NCI-H1092 (cell line): ENCODE measurements at regions not wholly inside any gene's neighbourhood (a gene's known extent, or its start where the extent isn't known, plus 50 kb on each side); places are given as distances from the start of the nearest gene placed in this dataset.
"Not testable (repeated sequence)": the region's sequence is repeated elsewhere in the genome, so short reads cannot be mapped to it uniquely, and the experiment has no call there.

Source experiments
- DNase-seq: peaks from one replicate; lab custom pipeline; 2025; lab: John Stamatoyannopoulos, UW

GRCh38 chr12:27133022-27133590 is 50.7 kb upstream of the C12orf71 start:
- no peak for DNase-seq

- DNase-seq = no peak
Measured at GRCh38 chr12:27140478-27140969, 58.1 kb upstream of the C12orf71 start.

GRCh38 chr12:27142101-27142721 is 59.8 kb upstream of the C12orf71 start:
- peak; percentile 24 for DNase-seq

GRCh38 chr12:27143256-27144069 is 61.1 kb upstream of the C12orf71 start:
- no peak for DNase-seq

DNA sequence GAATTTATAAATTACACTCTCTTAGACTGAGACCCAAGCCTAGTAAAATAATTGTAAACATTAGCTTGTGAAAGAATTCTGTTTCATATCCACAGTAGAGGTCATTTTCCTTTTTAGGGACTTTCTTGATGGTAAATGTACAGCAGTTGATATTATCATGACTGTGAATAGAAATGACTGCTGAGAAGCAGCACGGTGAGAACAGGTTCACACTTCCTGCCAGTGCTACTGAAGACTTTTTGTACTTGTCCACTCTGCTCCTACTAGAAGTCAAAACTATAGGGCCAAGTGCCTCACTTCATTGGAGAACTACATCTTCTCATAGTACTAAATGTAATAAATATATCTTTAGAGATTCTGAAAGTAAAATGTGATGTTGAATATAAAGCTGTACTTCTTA is 63.3 kb upstream of the C12orf71 start:
- not testable (repeated sequence) for DNase-seq

DNA sequence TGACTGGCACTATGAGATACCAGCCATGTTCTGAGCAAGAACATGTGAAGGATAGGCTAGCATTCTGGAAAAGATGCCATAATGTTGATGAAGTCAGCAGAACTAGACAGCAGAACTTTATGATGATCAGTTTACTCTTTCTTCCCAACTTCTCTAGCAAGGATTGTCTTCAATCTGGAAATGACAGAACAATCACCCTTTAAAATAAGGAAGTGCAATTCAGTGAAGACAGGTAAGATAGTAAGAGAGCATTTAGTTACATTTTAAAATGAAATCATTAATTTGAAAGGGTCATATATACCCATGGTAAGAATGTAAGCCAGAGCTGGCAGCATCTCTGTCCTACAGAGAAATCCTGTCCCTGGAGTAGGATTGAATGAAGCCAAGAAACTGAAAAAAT is 66.0 kb upstream of the C12orf71 start:
- DNase-seq = no peak

GRCh38 chr12:27148791-27149190 is 66.4 kb upstream of the C12orf71 start:
- no peak for DNase-seq

GRCh38 chr12:27151479-27151878 is 69.1 kb upstream of the C12orf71 start:
- no peak for DNase-seq

DNA sequence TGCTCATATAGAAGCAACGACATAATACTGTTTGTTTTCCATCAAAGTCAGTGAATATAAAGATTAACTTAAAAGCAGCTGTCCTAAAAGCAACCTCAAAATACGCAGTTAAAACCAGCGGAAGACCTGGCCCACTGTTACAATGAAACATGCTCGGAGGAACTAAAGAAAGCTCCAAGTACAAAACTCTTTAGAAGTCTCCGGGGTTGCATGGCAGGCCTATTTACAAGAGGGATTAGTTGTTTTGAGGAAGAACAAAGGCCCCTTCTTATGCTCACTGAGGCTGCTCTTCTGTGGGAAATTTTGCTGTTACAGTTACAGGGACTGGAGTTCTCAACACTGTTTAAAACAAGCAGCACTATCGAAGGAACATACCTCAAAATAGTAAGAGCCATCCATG is 75.9 kb upstream of the C12orf71 start:
- DNase-seq = no peak

GRCh38 chr12:27161458-27162228 is 79.3 kb upstream of the C12orf71 start:
- no peak for DNase-seq

- DNase-seq = no peak
Measured at GRCh38 chr12:27162229-27162537, 79.8 kb upstream of the C12orf71 start.

DNA sequence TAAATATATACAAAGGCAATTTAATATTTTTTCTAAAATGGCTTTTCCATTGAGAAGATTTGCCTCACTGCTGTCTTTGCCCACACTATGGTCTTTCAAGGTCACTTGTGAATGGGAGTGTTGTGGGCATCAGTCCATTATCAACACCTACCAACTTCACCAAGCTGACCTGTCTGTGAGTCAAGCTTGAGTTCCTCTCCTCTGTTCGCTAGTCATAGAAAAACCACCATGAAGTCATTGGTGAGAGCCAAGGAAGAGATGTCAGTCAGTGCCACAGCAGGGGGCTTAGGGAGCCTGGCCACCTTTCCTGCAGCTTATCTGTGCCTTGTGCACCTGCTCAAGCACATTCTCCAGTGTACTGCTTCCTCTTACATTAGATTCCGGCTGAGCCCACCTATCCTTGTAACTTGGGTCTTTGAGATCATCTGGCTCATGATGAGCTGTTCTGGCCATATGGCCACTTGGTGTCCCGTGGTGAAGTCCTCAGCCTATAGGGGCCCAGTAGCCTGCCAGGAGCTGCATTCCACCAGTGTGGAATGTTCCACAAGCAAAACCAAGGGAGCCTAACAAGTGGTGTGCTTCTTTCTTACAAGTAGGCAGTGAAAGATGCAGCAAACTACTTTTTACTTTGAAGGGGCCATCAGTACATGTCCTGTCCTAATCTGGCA is 80.8 kb upstream of the C12orf71 start:
- no peak for DNase-seq

DNA sequence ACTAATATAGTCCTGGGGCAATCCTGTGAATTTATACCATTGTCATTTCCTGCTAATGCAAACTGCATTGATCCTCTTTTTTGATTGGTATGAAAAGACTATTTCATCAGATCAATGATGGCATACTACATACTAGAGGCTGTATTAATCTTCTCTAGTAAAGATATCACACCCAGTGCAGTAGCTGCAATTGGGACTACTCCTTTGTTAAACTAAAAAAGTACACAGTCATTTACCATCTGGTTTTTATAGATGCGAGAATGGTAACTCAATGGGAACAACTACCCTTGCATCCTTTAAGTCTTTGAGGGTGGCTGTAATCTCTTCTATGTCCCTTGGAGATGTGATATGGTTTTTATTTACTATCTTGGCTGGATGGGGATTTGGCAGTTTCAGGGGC is 80.2 kb upstream of the STK38L start:
- DNase-seq = no peak

GRCh38 chr12:27164330-27165040 is 79.6 kb upstream of the STK38L start:
- DNase-seq = no peak

DNA sequence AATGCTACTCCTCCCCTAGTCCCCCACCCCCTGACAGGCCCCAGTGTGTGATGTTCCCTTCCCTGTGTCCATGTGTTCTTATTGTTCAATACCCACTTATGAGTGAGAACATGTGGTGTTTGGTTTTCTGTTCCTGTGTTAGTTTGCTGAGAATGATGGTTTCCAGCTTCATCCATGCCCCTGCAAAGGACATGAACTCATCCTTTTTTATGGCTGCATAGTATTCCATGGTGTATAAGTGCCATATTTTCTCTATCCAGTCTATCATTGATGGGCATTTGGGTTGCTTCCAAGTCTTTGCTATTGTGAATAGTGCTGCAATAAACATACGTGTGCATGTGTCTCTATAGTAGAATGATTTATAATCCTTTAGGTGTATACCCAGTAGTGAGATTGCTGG is 78.1 kb upstream of the STK38L start:
- DNase-seq = not testable (repeated sequence)

- DNase-seq = not testable (repeated sequence)
Measured at GRCh38 chr12:27171494-27171893, 72.6 kb upstream of the STK38L start.

DNA sequence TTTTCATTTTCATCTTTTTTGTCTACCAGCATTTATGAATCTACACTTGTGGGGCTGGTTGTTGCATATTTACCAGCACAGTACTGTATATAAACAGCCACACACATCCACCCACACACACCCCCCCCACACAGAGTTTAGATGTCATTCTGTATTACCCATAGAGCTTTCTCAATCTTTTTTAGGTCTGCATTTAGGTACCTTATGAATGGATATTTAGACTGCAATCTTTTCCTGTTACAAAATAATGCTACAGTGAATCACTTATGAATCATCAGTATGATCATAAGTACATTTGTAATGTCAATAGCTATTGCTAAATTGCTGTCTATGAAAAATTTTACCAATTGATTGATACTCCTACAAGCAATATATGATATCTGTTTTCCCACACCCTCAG is 67.3 kb upstream of the STK38L start:
- no peak for DNase-seq

DNA sequence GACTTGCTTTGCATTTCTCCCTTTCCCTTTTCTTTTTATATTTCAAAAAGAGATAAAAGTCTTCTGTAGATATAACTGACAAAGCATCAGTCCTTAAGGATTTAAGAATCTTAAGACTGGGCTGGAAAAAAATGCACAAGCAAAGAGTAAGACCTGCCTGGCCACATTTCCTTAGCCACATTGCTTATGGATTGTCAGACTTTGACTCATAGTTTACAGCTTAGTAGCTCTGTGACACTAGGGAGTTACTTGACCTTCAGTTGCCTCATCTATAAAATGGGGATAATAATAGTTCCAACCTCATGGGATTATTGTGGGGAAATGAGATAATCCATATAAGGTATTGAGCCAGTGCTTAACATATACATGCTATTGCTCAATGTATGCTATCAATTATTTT is 66.4 kb upstream of the STK38L start:
- no peak for DNase-seq

GRCh38 chr12:27178255-27178654 is 65.8 kb upstream of the STK38L start:
- no peak for DNase-seq

DNA sequence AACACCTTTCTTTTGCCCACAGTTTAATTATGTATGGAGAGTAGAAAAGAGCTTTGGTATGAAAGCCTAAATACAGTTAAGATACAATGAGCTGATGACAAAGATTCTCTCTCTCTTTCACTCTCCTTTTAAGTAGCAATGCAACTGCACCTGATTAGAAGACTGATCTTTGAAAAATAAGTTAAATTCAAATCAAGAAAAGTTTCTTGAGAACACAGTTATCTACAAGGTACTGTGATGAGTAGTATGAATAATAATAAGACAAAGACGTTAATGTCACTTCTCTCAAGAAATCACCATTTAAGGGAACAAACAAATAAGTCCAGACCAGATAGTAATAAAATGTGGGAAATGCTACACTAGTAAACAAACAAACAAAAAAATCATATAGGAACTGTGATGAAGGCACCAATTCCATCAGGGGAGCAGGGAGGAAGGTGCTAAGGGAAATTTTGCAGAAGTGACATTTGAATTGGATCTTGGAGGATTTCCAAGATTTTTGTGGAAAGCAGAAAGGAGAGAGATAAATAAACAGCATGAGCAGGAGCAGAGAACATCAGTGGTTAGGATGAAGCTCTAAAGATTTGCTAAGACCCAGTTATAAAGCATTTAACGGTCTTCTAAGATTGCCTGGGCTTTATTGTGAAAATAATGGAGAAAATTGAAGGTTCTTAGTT is 65.2 kb upstream of the STK38L start:
- no peak for DNase-seq
